Muscle of leg (tissue), 3 donors: ENCODE measurements at regions not wholly inside any gene's neighbourhood (a gene's known extent, or its start where the extent isn't known, plus 50 kb on each side); places are given as distances from the start of the nearest gene placed in this dataset.
A peak's percentile ranks its signal among the peaks of the same experiment; 100 is the strongest.

ENCODE experiments used
- DNase-seq: peaks from one replicate; pipeline ENCODE4 v3.0.0; 2013
- H3K27ac ChIP-seq: one replicate; pipeline ENCODE4 v1.5.1; 2013; ENCODE audit warnings: mild to moderate bottlenecking, low read length, control low read depth
- H3K27me3 ChIP-seq: one replicate; pipeline ENCODE4 v1.6.1; 2013; ENCODE audit warnings: low read length; ENCODE audit not compliant: control insufficient read depth, insufficient read depth
- H3K36me3 ChIP-seq: one replicate; pipeline ENCODE4 v1.6.1; 2013; ENCODE audit warnings: low read length; ENCODE audit not compliant: control insufficient read depth, insufficient read depth
- H3K4me1 ChIP-seq: one replicate; pipeline ENCODE4 v1.6.1; 2013; ENCODE audit warnings: low read length; ENCODE audit not compliant: control insufficient read depth, insufficient read depth
- H3K4me3 ChIP-seq: one replicate; pipeline ENCODE4 v1.5.1; 2013; ENCODE audit warnings: low read length, control low read depth
- H3K9me3 ChIP-seq: replicated peaks from 2 replicates; pipeline ENCODE4 v1.6.1; 2013; ENCODE audit warnings: low read depth, low read length; ENCODE audit not compliant: control insufficient read depth
- WGBS: methylation state at CpG from one replicate; pipeline ENCODE4 v1.1.5; 2013; ENCODE audit warnings: missing lambda C conversion rate; ENCODE audit not compliant: insufficient coverage; 5-methylcytosine and 5-hydroxymethylcytosine counted together

DNA sequence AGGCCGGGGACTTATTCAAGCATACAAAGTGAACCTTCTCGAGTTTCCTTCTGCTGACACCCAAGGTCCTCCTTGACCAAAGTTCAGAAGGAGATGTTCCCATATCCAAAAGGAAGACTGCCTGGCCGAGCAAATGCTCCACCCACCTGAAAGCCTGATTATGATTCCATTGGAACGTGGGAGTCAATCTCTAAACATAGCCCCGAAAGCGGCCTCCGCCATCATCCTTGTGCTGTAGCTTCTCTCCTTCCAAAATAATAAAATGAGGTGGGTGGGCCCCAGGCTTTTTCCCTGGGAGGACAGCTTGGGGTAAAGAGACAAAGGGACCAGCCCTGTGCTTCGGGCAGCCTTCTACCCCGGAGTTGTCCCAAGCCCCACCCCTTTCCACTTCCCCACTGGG is 355.6 kb upstream of the SLC30A5 start:
- Histone ChIP-seq H3K27ac (no peak overlapping the region), H3K4me1 (no peaks in the 10 kb centered on the region), H3K9me3 (no peaks in the 10 kb centered on the region), H3K27me3 (no peaks in the 10 kb centered on the region), H3K36me3 (no peaks in the 10 kb centered on the region), H3K4me3 (no peak overlapping the region)
- DNase-seq, result no peak
- WGBS, result 68% methylated on average over 3 of the region's 9 CpGs

DNA sequence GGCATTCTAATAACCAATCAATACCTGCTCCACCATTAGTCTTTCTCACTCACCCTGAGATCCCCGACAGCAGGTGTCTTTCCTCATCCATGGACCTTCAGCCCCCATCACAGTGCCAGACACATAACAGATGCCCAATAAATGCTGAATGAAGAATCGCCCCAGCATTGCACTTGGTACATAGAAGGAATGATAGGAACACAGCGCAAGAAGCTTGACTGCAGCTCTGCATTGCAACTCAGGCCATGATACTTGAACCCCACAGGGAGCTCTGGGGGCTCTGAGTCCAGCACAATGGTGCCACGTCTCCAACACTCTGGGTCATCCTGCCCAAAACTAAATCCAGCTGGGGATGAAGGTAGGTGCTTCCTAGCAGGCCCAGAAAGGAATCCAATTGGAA is 355.0 kb upstream of the SLC30A5 start:
- no peaks in the 10 kb centered on the region for H3K27me3 ChIP-seq
- DNase-seq, result no peak
- no peak overlapping the region for H3K27ac ChIP-seq
- H3K36me3 ChIP-seq, result no peaks in the 10 kb centered on the region
- 86% methylated on average over 2 of the region's 4 CpGs for WGBS
- no peak overlapping the region for H3K4me3 ChIP-seq
- H3K4me1 ChIP-seq, result no peaks in the 10 kb centered on the region
- H3K9me3 ChIP-seq, result no peaks in the 10 kb centered on the region

GRCh38 chr5:68739752-68740151 is 354.1 kb upstream of the SLC30A5 start:
- no peak overlapping the region for H3K27ac ChIP-seq
- no peak for DNase-seq
- 83% methylated on average over 2 of the region's 5 CpGs for WGBS
- H3K27me3 ChIP-seq, result no peaks in the 10 kb centered on the region
- H3K4me1 ChIP-seq, result peaks cover 3% of the 10 kb centered on the region
- H3K9me3 ChIP-seq, result no peaks in the 10 kb centered on the region
- no peaks in the 10 kb centered on the region for H3K36me3 ChIP-seq
- no peak overlapping the region for H3K4me3 ChIP-seq

- H3K9me3 ChIP-seq, result no peaks in the 10 kb centered on the region
- peaks cover 5% of the 10 kb centered on the region for H3K4me1 ChIP-seq
- H3K4me3 ChIP-seq, result no peak overlapping the region
- no peak overlapping the region for H3K27ac ChIP-seq
- no CpG with 5 or more reads among the region's 6 CpGs for WGBS
- DNase-seq, result no peak
- H3K36me3 ChIP-seq, result no peaks in the 10 kb centered on the region
- no peaks in the 10 kb centered on the region for H3K27me3 ChIP-seq
Measured at GRCh38 chr5:68740226-68740910, 353.4 kb upstream of the SLC30A5 start.

DNA sequence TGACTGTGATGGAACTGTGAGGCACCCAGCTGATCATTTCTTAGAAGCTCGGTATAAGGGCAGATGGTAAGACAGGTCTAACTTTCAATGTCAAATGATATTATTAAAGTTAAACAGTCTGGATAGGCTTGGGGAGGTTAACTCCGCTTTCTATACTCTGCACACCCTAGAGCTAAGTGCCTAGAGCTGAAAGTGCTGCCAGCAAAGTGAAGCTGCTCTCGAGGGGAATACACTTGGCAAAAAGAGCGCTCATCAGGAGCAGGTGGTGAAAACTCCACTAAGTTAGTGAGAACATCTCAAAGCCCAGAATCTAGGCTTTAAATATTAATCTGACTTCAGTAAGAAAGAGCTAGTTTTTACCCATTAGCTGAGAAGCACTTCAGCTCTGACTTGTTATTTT is 349.6 kb upstream of the SLC30A5 start:
- Histone ChIP-seq H3K9me3 (no peaks in the 10 kb centered on the region), H3K36me3 (no peaks in the 10 kb centered on the region), H3K27ac (no peak overlapping the region), H3K4me1 (peaks cover 7% of the 10 kb centered on the region), H3K27me3 (peaks cover 4% of the 10 kb centered on the region), H3K4me3 (no peak overlapping the region)
- no CpG with 5 or more reads among the region's 4 CpGs for WGBS
- peak; percentile 65 for DNase-seq

DNA sequence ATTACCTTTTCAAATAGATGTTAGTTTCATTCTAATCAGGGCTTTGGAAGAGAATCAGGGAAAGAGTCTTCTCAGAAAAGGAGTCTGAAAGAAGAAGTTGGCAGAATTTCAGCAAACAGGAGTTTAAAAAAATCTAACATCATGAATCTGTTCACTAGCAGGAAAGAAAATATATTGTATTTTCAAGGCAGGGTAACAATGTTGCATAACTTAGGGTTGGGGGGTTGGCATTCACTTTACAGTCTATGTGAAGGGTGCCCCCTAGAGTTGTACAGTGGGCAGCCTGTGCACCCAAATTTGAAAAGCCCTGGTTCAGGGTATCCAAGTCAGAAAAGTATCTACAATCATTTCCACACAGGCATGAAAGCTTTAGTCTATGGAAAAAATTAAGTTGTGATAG is 348.4 kb upstream of the SLC30A5 start:
- Histone ChIP-seq H3K27me3 (peaks cover 4% of the 10 kb centered on the region), H3K4me3 (no peak overlapping the region), H3K4me1 (peaks cover 7% of the 10 kb centered on the region), H3K27ac (no peak overlapping the region), H3K36me3 (no peaks in the 10 kb centered on the region), H3K9me3 (no peaks in the 10 kb centered on the region)
- peak; percentile 71 for DNase-seq

- H3K9me3 ChIP-seq, result no peaks in the 10 kb centered on the region
- 78% methylated on average over 1 of the region's 4 CpGs for WGBS
- peaks cover 7% of the 10 kb centered on the region for H3K4me1 ChIP-seq
- H3K36me3 ChIP-seq, result no peaks in the 10 kb centered on the region
- no peak for DNase-seq
- H3K4me3 ChIP-seq, result no peak overlapping the region
- H3K27ac ChIP-seq, result no peak overlapping the region
- peaks cover 4% of the 10 kb centered on the region for H3K27me3 ChIP-seq
Measured at GRCh38 chr5:68746220-68746619, 347.6 kb upstream of the SLC30A5 start.

DNA sequence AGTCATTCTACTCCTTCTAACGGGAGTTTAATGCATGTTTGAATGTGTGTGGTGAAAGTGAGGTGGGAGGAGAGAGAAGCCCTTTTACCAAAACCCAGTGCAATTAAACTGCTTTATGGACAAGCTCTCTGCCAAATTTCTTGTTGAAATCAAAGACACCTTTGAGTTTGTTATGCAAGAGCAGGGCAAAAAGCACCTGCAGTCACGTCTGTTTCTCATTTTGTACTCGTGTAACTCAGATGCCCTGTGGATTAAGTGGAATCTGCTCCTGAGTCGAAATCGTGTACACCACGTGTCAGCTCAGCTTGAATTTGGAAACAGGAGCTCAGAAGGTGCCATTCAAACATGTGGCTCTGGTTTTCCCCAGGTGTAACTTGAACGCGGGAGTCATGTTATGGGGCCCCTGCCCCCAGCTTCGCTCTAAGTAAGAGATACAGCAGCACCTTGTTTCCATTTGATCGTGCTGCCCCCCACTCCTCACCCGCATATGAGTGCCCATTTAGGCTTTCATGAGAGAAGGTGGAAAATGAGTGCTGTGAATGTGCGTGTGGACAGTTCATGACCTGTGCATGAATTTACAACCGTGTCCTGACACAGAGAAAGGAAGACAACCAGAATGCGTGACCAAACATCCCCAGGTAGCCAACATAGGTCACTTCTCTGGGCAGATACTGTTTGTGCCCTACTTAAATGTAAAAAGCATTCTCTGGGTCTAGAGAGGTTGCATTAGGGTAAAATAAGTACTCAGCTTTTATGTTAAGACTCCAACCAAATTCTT is 347.0 kb upstream of the SLC30A5 start:
- no peak for DNase-seq
- peaks cover 4% of the 10 kb centered on the region for H3K27me3 ChIP-seq
- no peaks in the 10 kb centered on the region for H3K36me3 ChIP-seq
- no peak overlapping the region for H3K27ac ChIP-seq
- WGBS, result 44% methylated on average over 7 of the region's 14 CpGs
- no peak overlapping the region for H3K4me3 ChIP-seq
- H3K9me3 ChIP-seq, result no peaks in the 10 kb centered on the region
- peaks cover 7% of the 10 kb centered on the region for H3K4me1 ChIP-seq

GRCh38 chr5:68747521-68747920 is 346.3 kb upstream of the SLC30A5 start:
- Histone ChIP-seq H3K4me3 (no peak overlapping the region), H3K36me3 (no peaks in the 10 kb centered on the region), H3K27me3 (peaks cover 4% of the 10 kb centered on the region), H3K9me3 (no peaks in the 10 kb centered on the region), H3K4me1 (peaks cover 7% of the 10 kb centered on the region), H3K27ac (no peak overlapping the region)
- no CpG with 5 or more reads among the region's 4 CpGs for WGBS
- DNase-seq, result no peak

GRCh38 chr5:68748101-68748500 is 345.7 kb upstream of the SLC30A5 start:
- no peak overlapping the region for H3K27ac ChIP-seq
- no peak for DNase-seq
- peaks cover 4% of the 10 kb centered on the region for H3K27me3 ChIP-seq
- H3K4me1 ChIP-seq, result peaks cover 7% of the 10 kb centered on the region
- no peak overlapping the region for H3K4me3 ChIP-seq
- no peaks in the 10 kb centered on the region for H3K9me3 ChIP-seq
- WGBS, result no CpG with 5 or more reads among the region's 3 CpGs
- no peaks in the 10 kb centered on the region for H3K36me3 ChIP-seq
